Stimulated activated CD4-positive, alpha-beta T cell treated with anti-CD3 and anti-CD28 coated beads, TNF-alpha, amount 100 ng/mL, for 1 hour (primary cell): ENCODE measurements at regions not wholly inside any gene's neighbourhood (a gene's known extent, or its start where the extent isn't known, plus 50 kb on each side); places are given as distances from the start of the nearest gene placed in this dataset.
"Not testable (repeated sequence)": the region's sequence is repeated elsewhere in the genome, so short reads cannot be mapped to it uniquely, and the experiment has no call there.

Source experiments
- DNase-seq, 3 donors: peaks; one replicate each; pipeline ENCODE4 v3.0.0-alpha.2; 2020; ENCODE audit warnings: low read depth in 3 of 3, low spot score in 1 of 3

GRCh38 chr5:167261309-167262100, 1029.9 kb upstream of the WWC1 start:
- DNase-seq = no peak

GRCh38 chr5:167263185-167263584, 1028.3 kb upstream of the WWC1 start:
- DNase-seq = no peak

- DNase-seq = no peak
These were observed 1027.1 kb upstream of the WWC1 start for GRCh38 chr5:167264348-167264747.

GRCh38 chr5:167268337-167268736, 1023.1 kb upstream of the WWC1 start:
- DNase-seq = no peak

GRCh38 chr5:167269146-167269545, 1022.3 kb upstream of the WWC1 start:
- no peak for DNase-seq

GRCh38 chr5:167271081-167271480, 1020.4 kb upstream of the WWC1 start:
- no peak for DNase-seq

- DNase-seq = no peak
These were observed 1019.9 kb upstream of the WWC1 start for GRCh38 chr5:167271511-167271910.

GRCh38 chr5:167280111-167280510, 1011.3 kb upstream of the WWC1 start:
- no peak for DNase-seq

- DNase-seq = no peak
These were observed 1009.5 kb upstream of the WWC1 start for GRCh38 chr5:167281925-167282324.

- DNase-seq = no peak
These were observed 1007.8 kb upstream of the WWC1 start for GRCh38 chr5:167283691-167284090.

- no peak for DNase-seq
These were observed 1007.1 kb upstream of the WWC1 start for GRCh38 chr5:167284222-167284890.

GRCh38 chr5:167285591-167285990, 1005.9 kb upstream of the WWC1 start:
- no peak for DNase-seq

GRCh38 chr5:167286891-167287290, 1004.6 kb upstream of the WWC1 start:
- no peak for DNase-seq

- DNase-seq = no peak
These were observed 1001.0 kb upstream of the WWC1 start for GRCh38 chr5:167290478-167290877.

- DNase-seq = no peak
These were observed 996.4 kb upstream of the WWC1 start for GRCh38 chr5:167294882-167295680.

GRCh38 chr5:167295681-167296005, 995.8 kb upstream of the WWC1 start:
- no peak for DNase-seq

- DNase-seq = no peak
These were observed 995.4 kb upstream of the WWC1 start for GRCh38 chr5:167296066-167296465.

- no peak for DNase-seq
These were observed 994.8 kb upstream of the WWC1 start for GRCh38 chr5:167296661-167297060.

- not testable (repeated sequence) for DNase-seq
These were observed 991.6 kb upstream of the WWC1 start for GRCh38 chr5:167299861-167300260.

- DNase-seq = no peak
These were observed 987.9 kb upstream of the WWC1 start for GRCh38 chr5:167303582-167303981.

GRCh38 chr5:167304834-167305469, 986.5 kb upstream of the WWC1 start:
- no peak for DNase-seq
